Smooth muscle cell (in vitro differentiated cells): ENCODE measurements at regions not wholly inside any gene's neighbourhood (a gene's known extent, or its start where the extent isn't known, plus 50 kb on each side); places are given as distances from the start of the nearest gene placed in this dataset.

Source experiments
- DNase-seq: peaks from one replicate; lab custom pipeline; 2025; ENCODE audit not compliant: unreplicated experiment; lab: John Stamatoyannopoulos, UW
- H2AFZ ChIP-seq: fragments of 200-600 bp; sonication (generic); 2 replicates; pipeline ENCODE4 v1.6.0; 2016; ENCODE audit warnings: antibody characterized with exemption, low read depth, mild to moderate bottlenecking
- H3F3A ChIP-seq: fragments of 200-600 bp; sonication (generic); 2 replicates; pipeline ENCODE4 v1.6.0; 2017; ENCODE audit warnings: antibody characterized with exemption, low read depth
- H3K27ac ChIP-seq: fragments of 200-600 bp; sonication (generic); 2 replicates; pipeline ENCODE4 v1.5.1; 2016; ENCODE audit warnings: low read depth, mild to moderate bottlenecking
- H3K27me3 ChIP-seq: fragments of 200-600 bp; sonication (generic); 2 replicates; pipeline ENCODE4 v1.6.1; 2016; ENCODE audit warnings: low read depth, mild to moderate bottlenecking
- H3K36me3 ChIP-seq: fragments of 200-600 bp; sonication (generic); 2 replicates; pipeline ENCODE4 v1.5.1; 2016; ENCODE audit warnings: low read depth
- H3K4me1 ChIP-seq: fragments of 200-600 bp; sonication (generic); 2 replicates; pipeline ENCODE4 v1.5.1; 2016; ENCODE audit warnings: low read depth
- H3K4me2 ChIP-seq: fragments of 200-600 bp; sonication (generic); 2 replicates; pipeline ENCODE4 v1.6.0; 2016; ENCODE audit warnings: mild to moderate bottlenecking
- H3K4me3 ChIP-seq: fragments of 200-600 bp; sonication (generic); 2 replicates; pipeline ENCODE4 v1.5.1; 2016; ENCODE audit warnings: mild to moderate bottlenecking
- H3K79me2 ChIP-seq: fragments of 200-600 bp; sonication (generic); 2 replicates; pipeline ENCODE4 v1.6.0; 2016; ENCODE audit warnings: low read depth, mild to moderate bottlenecking
- H3K9ac ChIP-seq: fragments of 200-600 bp; sonication (generic); 2 replicates; pipeline ENCODE4 v1.6.0; 2016; ENCODE audit warnings: low read depth
- H3K9me3 ChIP-seq: fragments of 200-600 bp; sonication (generic); replicated peaks from 2 replicates; pipeline ENCODE4 v1.5.1; 2016; ENCODE audit warnings: low read depth
- H4K20me1 ChIP-seq: fragments of 200-600 bp; sonication (generic); 2 replicates; pipeline ENCODE4 v1.6.0; 2016; ENCODE audit warnings: low read depth
- CTCF ChIP-seq: fragments of 200-600 bp; sonication (generic); IDR thresholded peaks from 2 replicates; pipeline ENCODE4 v1.5.1; 2017; ENCODE audit warnings: borderline replicate concordance, mild to moderate bottlenecking, antibody characterized with exemption; ENCODE audit not compliant: insufficient read depth, poor library complexity, severe bottlenecking
- WGBS: methylation state at CpG from one replicate; pipeline ENCODE4 v1.1.7; 2016; ENCODE audit warnings: low lambda C conversion rate; 5-methylcytosine and 5-hydroxymethylcytosine counted together

- no peaks in the 10 kb centered on the region for H3K9me3 ChIP-seq
- no peak overlapping the region for H3K9ac ChIP-seq
- H2AFZ ChIP-seq: peak overlapping the region; percentile 55
- DNase-seq: no peak
- H3K4me1 ChIP-seq: no peaks in the 10 kb centered on the region
- H4K20me1 ChIP-seq: no peaks in the 10 kb centered on the region
- H3K36me3 ChIP-seq: no peaks in the 10 kb centered on the region
- no peaks in the 10 kb centered on the region for H3K79me2 ChIP-seq
- TF ChIP-seq CTCF: peak; percentile 37
- H3K4me2 ChIP-seq: no peak overlapping the region
- peaks cover 4% of the 10 kb centered on the region for H3F3A ChIP-seq
- H3K27ac ChIP-seq: no peak overlapping the region
- H3K4me3 ChIP-seq: no peak overlapping the region
- WGBS: 46% methylated on average over 6 of the region's 6 CpGs
- H3K27me3 ChIP-seq: no peaks in the 10 kb centered on the region
Observed at GRCh38 chr11:15629690-15630321, 515.1 kb downstream of the INSC start.

- Histone ChIP-seq H4K20me1 (no peaks in the 10 kb centered on the region), H3K9ac (no peak overlapping the region), H3K4me3 (no peak overlapping the region), H3K79me2 (no peaks in the 10 kb centered on the region), H3K27me3 (no peaks in the 10 kb centered on the region), H3K4me1 (no peaks in the 10 kb centered on the region), H3K36me3 (no peaks in the 10 kb centered on the region), H2AFZ (no peak overlapping the region), H3F3A (peaks cover 4% of the 10 kb centered on the region), H3K9me3 (no peaks in the 10 kb centered on the region), H3K27ac (no peak overlapping the region), H3K4me2 (no peak overlapping the region)
- no peak for DNase-seq
- no peak for TF ChIP-seq CTCF
- WGBS: 93% methylated on average over 2 of the region's 2 CpGs
Observed at GRCh38 chr11:15630896-15631295, 516.2 kb downstream of the INSC start.

DNA sequence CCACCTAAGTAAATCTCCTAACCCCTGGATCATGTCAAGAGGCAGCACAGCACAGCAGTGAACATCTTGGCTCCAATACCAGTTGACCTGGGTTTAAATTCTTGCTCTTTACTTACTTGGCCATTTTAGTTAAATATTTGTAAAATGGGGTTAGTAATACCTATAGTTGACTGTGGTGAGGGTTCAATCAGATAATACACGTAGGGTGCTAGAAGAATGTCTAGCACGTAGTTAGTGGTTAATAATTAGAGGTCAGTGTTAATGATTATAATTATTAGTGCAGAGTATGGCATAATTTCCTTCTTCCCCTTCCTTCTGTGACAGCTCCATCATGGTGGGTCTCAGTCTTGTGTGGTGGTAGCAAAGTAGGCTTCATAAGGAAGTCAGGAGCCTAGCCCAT, 520.8 kb downstream of the INSC start:
- H3K4me2 ChIP-seq: no peak overlapping the region
- H3K79me2 ChIP-seq: no peaks in the 10 kb centered on the region
- H2AFZ ChIP-seq: no peak overlapping the region
- no peaks in the 10 kb centered on the region for H3F3A ChIP-seq
- no peaks in the 10 kb centered on the region for H3K9me3 ChIP-seq
- H3K9ac ChIP-seq: no peak overlapping the region
- no peaks in the 10 kb centered on the region for H4K20me1 ChIP-seq
- H3K27ac ChIP-seq: no peak overlapping the region
- H3K4me3 ChIP-seq: no peak overlapping the region
- no peak for DNase-seq
- H3K27me3 ChIP-seq: no peaks in the 10 kb centered on the region
- peaks cover 6% of the 10 kb centered on the region for H3K4me1 ChIP-seq
- 91% methylated on average over 2 of the region's 2 CpGs for WGBS
- H3K36me3 ChIP-seq: no peaks in the 10 kb centered on the region
- TF ChIP-seq CTCF: no peak

- H3K4me3 ChIP-seq: no peak overlapping the region
- 95% methylated on average over 3 of the region's 3 CpGs for WGBS
- H3K9ac ChIP-seq: no peak overlapping the region
- H2AFZ ChIP-seq: no peak overlapping the region
- TF ChIP-seq CTCF: no peak
- no peak for DNase-seq
- no peaks in the 10 kb centered on the region for H3K27me3 ChIP-seq
- peaks cover 12% of the 10 kb centered on the region for H3K4me1 ChIP-seq
- no peaks in the 10 kb centered on the region for H3K79me2 ChIP-seq
- H3F3A ChIP-seq: no peaks in the 10 kb centered on the region
- no peak overlapping the region for H3K27ac ChIP-seq
- no peaks in the 10 kb centered on the region for H3K36me3 ChIP-seq
- H3K4me2 ChIP-seq: no peak overlapping the region
- H4K20me1 ChIP-seq: no peaks in the 10 kb centered on the region
- H3K9me3 ChIP-seq: no peaks in the 10 kb centered on the region
Observed at GRCh38 chr11:15636521-15637089, 521.9 kb downstream of the INSC start.
